Body of pancreas (tissue), 4 donors: ENCODE measurements at regions not wholly inside any gene's neighbourhood (a gene's known extent, or its start where the extent isn't known, plus 50 kb on each side); places are given as distances from the start of the nearest gene placed in this dataset.

Experiments
- CTCF ChIP-seq, 7 experiments: fragments of 450-650 bp in 4 of 7; fragments of 200-600 bp in 3 of 7; sonication (generic) in 3 of 7; IDR thresholded peaks; one replicate each; pipeline ENCODE4 v1.5.1; 2016 to 2019; ENCODE audit warnings: antibody characterized with exemption in 7 of 7
- POLR2A ChIP-seq, 3 donors: fragments of 450-650 bp; IDR thresholded peaks; one replicate each; pipeline ENCODE4 v1.6.1; 2016; ENCODE audit warnings: antibody characterized with exemption in 3 of 3, mild to moderate bottlenecking in 2 of 3

GRCh38 chr2:154565433-154565832 lies 133.1 kb upstream of the KCNJ3 start:
- TF ChIP-seq POLR2A (IDR thresholded peaks at IDR 0.05) (no peak), CTCF (IDR thresholded peaks at IDR 0.05) (no peak)
